Psoas muscle (tissue), 7 donors: ENCODE measurements at regions not wholly inside any gene's neighbourhood (a gene's known extent, or its start where the extent isn't known, plus 50 kb on each side); places are given as distances from the start of the nearest gene placed in this dataset.

Experiments used
- ATAC-seq, 4 donors: fragments of 200-7000 bp; cut with Tn5 transposase; one replicate each; pipeline ENCODE4 v1.9.1; 2020; ENCODE audit warnings: moderate library complexity in 3 of 4, mild to moderate bottlenecking in 2 of 4
- DNase-seq, 2 donors: peaks; one replicate each; pipeline ENCODE4 v3.0.0-alpha.2; 2020
- H3K27ac ChIP-seq: fragments of 200-600 bp; one replicate; pipeline ENCODE4 v1.8.0; 2022
- H3K27me3 ChIP-seq, 3 donors: fragments of 200-600 bp in 1 of 3; one replicate each; pipeline versions ENCODE4 v1.6.1 to v1.8.0; 2013 to 2022; ENCODE audit warnings: low read length in 2 of 3, mild to moderate bottlenecking in 2 of 3, moderate library complexity in 1 of 3; ENCODE audit not compliant: insufficient read depth in 3 of 3
- H3K36me3 ChIP-seq, 2 donors: fragments of 200-600 bp in 1 of 2; one replicate each; pipeline versions ENCODE4 v1.6.1 to v1.8.0; 2013 to 2022; ENCODE audit warnings: low read depth in 1 of 2, mild to moderate bottlenecking in 1 of 2, moderate library complexity in 1 of 2; ENCODE audit not compliant: insufficient read depth in 1 of 2
- H3K4me1 ChIP-seq: fragments of 200-600 bp; one replicate; pipeline ENCODE4 v1.8.0; 2022
- H3K4me3 ChIP-seq: fragments of 200-600 bp; one replicate; pipeline ENCODE4 v1.8.0; 2022; ENCODE audit warnings: mild to moderate bottlenecking
- H3K9me3 ChIP-seq: fragments of 200-600 bp; one replicate; pipeline ENCODE4 v1.8.0; 2022
- WGBS, 3 donors: extraction: QIAGEN DNeasy Blood & Tissue Kit; methylation state at CpG; one replicate each; pipeline versions ENCODE4 v1.1.6 to v1.1.7; 2013; 5-methylcytosine and 5-hydroxymethylcytosine counted together
- intact Hi-C, 2 donors: fragments of 100-400 bp; cut with DNase I; formaldehyde crosslinking; loops; one replicate each; pipeline versions ENCODE4 v1.11.0 to v1.14.2; 2022
- TF ChIP-seq, protein P1 (sequence below): fragments of 200-600 bp; IDR thresholded peaks from one replicate; pipeline ENCODE4 v1.8.0; 2022; ENCODE audit warnings: antibody characterized with exemption
- donor health status: healthy with polysubstance abuse.
- donor health status: DM: no; HTN: no; CAD: no; lungs with moderate emphysema.
- donor health status: Bipolar disorder and iron deficiency.
- donor health status: healthy.
- donor health status: DM: yes; HTN: yes; CAD: no.
- donor health status: DM: no; HTN: no; CAD: no.
- donor health status: DM: yes; HTN: yes; CAD: no.

GRCh38 chr1:199290186-199290585, 651.3 kb downstream of the PTPRC start:
- no peak overlapping the region for H3K4me3 ChIP-seq
- H3K36me3 ChIP-seq: no peaks in the 10 kb centered on the region
- no peaks in the 10 kb centered on the region for H3K9me3 ChIP-seq
- DNase-seq: no peak
- ATAC-seq: no peak
- H3K4me1 ChIP-seq: no peaks in the 10 kb centered on the region
- TF ChIP-seq, protein P1, sequence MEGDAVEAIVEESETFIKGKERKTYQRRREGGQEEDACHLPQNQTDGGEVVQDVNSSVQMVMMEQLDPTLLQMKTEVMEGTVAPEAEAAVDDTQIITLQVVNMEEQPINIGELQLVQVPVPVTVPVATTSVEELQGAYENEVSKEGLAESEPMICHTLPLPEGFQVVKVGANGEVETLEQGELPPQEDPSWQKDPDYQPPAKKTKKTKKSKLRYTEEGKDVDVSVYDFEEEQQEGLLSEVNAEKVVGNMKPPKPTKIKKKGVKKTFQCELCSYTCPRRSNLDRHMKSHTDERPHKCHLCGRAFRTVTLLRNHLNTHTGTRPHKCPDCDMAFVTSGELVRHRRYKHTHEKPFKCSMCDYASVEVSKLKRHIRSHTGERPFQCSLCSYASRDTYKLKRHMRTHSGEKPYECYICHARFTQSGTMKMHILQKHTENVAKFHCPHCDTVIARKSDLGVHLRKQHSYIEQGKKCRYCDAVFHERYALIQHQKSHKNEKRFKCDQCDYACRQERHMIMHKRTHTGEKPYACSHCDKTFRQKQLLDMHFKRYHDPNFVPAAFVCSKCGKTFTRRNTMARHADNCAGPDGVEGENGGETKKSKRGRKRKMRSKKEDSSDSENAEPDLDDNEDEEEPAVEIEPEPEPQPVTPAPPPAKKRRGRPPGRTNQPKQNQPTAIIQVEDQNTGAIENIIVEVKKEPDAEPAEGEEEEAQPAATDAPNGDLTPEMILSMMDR: no peak
- intact Hi-C loops: no loop called here
- H3K27me3 ChIP-seq: no peaks in the 10 kb centered on the region
- H3K27ac ChIP-seq: no peak overlapping the region

- H3K27ac ChIP-seq: no peak overlapping the region
- no peak for DNase-seq
- no peak overlapping the region for H3K4me3 ChIP-seq
- H3K4me1 ChIP-seq: no peaks in the 10 kb centered on the region
- WGBS, 3 donors: 39 to 50% (median 39%) methylated on average over 2 of the region's 2 CpGs
- no peak for ATAC-seq
- no peaks in the 10 kb centered on the region for H3K36me3 ChIP-seq
- intact Hi-C loops: no loop called here
- no peaks in the 10 kb centered on the region for H3K9me3 ChIP-seq
- TF ChIP-seq, protein P1: no peak
- H3K27me3 ChIP-seq: no peaks in the 10 kb centered on the region
Observed at GRCh38 chr1:199291022-199291740, 652.3 kb downstream of the PTPRC start.

GRCh38 chr1:199292896-199293295, 654.1 kb downstream of the PTPRC start:
- no peak for ATAC-seq
- DNase-seq: no peak
- WGBS, 3 donors: 78 to 85% (median 83%) methylated on average over 1 of the region's 1 CpG
- TF ChIP-seq, protein P1: no peak
- Histone ChIP-seq H3K4me1 (no peaks in the 10 kb centered on the region), H3K27me3 (no peaks in the 10 kb centered on the region), H3K4me3 (no peak overlapping the region), H3K9me3 (no peaks in the 10 kb centered on the region), H3K36me3 (no peaks in the 10 kb centered on the region), H3K27ac (no peak overlapping the region)
- intact Hi-C loops: no loop called here

DNA sequence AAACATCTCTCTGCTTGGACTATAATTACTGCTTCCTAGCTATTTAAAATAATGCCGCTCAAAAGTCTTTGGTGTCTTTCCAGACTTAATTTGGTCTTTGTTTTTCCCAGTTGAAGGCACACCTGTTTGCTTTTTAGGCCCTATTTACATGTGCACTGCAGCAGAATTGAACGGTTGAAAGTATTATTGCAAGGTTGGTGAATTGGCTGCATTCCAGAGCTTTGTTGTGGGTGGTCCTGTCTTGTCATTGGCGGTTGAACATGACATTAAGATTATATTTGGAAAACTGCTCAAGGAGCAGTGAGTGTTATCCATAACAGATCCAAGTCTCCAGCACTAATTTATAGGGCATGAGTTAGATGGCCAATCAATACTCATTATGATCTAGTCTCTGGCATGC, 656.3 kb downstream of the PTPRC start:
- DNase-seq (no peak), ATAC-seq (no peak)
- TF ChIP-seq, protein P1: no peak
- Histone ChIP-seq H3K27ac (no peak overlapping the region), H3K4me3 (no peak overlapping the region), H3K27me3 (no peaks in the 10 kb centered on the region), H3K36me3 (no peaks in the 10 kb centered on the region), H3K9me3 (no peaks in the 10 kb centered on the region), H3K4me1 (no peaks in the 10 kb centered on the region)
- intact Hi-C loops: no loop called here
- WGBS, 3 donors: 41 to 48% (median 45%) methylated on average over 3 of the region's 3 CpGs

GRCh38 chr1:199297174-199297573, 658.3 kb downstream of the PTPRC start:
- TF ChIP-seq, protein P1: no peak
- H3K27ac ChIP-seq: no peak overlapping the region
- H3K27me3 ChIP-seq: no peaks in the 10 kb centered on the region
- H3K4me1 ChIP-seq: no peaks in the 10 kb centered on the region
- H3K4me3 ChIP-seq: no peak overlapping the region
- DNase-seq: no peak
- no peaks in the 10 kb centered on the region for H3K36me3 ChIP-seq
- no peak for ATAC-seq
- H3K9me3 ChIP-seq: no peaks in the 10 kb centered on the region
- intact Hi-C loops: no loop called here
